ENCODE measurements at regions not wholly inside any gene's neighbourhood (a gene's known extent, or its start where the extent isn't known, plus 50 kb on each side); places are given as distances from the start of the nearest gene placed in this dataset.
"Not testable (repeated sequence)": the region's sequence is repeated elsewhere in the genome, so short reads cannot be mapped to it uniquely, and the experiment has no call there.

DNA sequence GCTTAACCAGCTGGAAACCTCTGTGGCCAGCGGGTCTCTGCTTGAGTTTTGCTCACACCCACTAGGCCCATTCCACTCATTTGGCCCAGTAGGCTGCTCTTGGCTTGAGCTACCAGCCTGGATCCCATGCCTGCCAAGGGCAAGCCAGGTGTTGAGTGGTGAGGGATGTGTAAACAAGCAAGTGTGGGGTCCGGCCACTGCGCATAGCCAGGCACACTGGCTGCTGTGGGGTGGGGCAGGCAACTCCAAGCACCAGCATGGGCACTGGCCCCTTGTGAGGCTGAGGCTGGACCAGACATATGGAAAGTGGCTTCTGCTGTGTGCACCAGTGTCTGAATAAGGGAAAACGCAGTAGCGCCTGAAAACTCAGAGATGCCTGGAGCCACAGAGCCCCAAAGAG lies 732.7 kb downstream of the NR4A2 start:
- Histone ChIP-seq H3K36me3 (no peaks in the 10 kb centered on the region), H3K9me3 (peaks cover 0 to 8% (median 0%) of the 10 kb centered on the region in 3 donors), H3K4me1 (no peaks in the 10 kb centered on the region), H3K27ac (no peak overlapping the region), H3K27me3 (no peaks in the 10 kb centered on the region), H3K4me3 (no peak overlapping the region)
- intact Hi-C loops (cut with DNase I; ENCODE audit: low total_unique reads): no loop called here
- no peak for DNase-seq
- TF ChIP-seq, protein P1, sequence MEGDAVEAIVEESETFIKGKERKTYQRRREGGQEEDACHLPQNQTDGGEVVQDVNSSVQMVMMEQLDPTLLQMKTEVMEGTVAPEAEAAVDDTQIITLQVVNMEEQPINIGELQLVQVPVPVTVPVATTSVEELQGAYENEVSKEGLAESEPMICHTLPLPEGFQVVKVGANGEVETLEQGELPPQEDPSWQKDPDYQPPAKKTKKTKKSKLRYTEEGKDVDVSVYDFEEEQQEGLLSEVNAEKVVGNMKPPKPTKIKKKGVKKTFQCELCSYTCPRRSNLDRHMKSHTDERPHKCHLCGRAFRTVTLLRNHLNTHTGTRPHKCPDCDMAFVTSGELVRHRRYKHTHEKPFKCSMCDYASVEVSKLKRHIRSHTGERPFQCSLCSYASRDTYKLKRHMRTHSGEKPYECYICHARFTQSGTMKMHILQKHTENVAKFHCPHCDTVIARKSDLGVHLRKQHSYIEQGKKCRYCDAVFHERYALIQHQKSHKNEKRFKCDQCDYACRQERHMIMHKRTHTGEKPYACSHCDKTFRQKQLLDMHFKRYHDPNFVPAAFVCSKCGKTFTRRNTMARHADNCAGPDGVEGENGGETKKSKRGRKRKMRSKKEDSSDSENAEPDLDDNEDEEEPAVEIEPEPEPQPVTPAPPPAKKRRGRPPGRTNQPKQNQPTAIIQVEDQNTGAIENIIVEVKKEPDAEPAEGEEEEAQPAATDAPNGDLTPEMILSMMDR (IDR thresholded peaks at IDR 0.05): no peak

DNA sequence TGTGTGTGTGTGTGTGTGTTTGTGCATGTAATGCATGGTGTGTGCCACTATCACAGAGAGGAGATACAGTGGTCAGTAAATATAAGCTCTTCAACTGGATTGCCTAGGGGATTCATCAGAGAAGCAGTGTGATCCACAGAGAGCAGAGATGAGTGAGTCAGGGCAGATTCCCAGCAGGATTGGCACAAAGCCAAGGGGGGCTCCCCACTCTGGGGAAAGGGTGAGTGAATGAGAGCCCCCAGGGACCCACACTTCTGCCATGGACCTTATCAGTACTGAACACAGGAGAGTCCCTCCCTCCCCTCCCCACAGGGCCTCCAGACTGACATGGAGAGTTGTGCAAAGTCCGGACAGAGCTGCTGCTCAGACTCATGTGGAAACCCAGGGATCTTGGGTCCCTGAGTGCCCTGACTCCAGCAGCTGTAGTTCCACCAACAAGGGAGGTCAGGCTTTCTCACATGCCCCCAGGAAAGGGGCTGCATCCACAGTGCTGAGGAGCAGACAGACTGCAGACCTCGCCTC lies 748.8 kb downstream of the NR4A2 start:
- intact Hi-C loops (cut with DNase I; ENCODE audit: low total_unique reads): no loop called here

DNA sequence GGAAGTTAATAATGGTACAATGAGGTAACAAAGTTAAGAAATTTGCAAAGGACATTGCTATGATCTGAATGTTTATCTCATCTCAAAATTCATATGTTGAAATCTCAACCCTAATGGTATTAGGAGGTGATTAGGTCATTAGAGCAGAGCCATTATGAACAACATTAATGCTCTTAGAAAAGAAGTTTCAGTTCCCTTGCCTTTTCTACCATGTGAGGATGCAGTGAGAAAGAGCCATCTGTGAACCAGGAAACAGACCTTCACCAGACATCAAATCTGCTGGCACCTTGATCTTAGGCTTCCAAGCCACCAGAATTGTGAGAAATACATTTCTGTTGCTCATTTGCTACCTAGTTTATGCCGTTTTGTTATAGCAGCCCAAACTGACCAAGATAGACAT lies 757.6 kb downstream of the NR4A2 start:
- Histone ChIP-seq H3K36me3 (no peaks in the 10 kb centered on the region), H3K9me3 (peaks cover 0 to 5% (median 0%) of the 10 kb centered on the region in 3 donors), H3K27me3 (no peaks in the 10 kb centered on the region), H3K27ac (no peak overlapping the region), H3K4me3 (no peak overlapping the region), H3K4me1 (no peaks in the 10 kb centered on the region)
- intact Hi-C loops (cut with DNase I; ENCODE audit: low total_unique reads): no loop called here
- TF ChIP-seq, protein P1 (IDR thresholded peaks at IDR 0.05): no peak
- no peak for DNase-seq

More for the DNA sequence above, 748.8 kb downstream of the NR4A2 start:
- TF ChIP-seq, protein P1 (IDR thresholded peaks at IDR 0.05): no peak
- Histone ChIP-seq H3K36me3 (no peaks in the 10 kb centered on the region), H3K4me1 (no peaks in the 10 kb centered on the region), H3K27ac (no peak overlapping the region), H3K4me3 (no peak overlapping the region), H3K9me3 (peaks cover 0 to 5% (median 0%) of the 10 kb centered on the region in 3 donors), H3K27me3 (no peaks in the 10 kb centered on the region)
- no peak for DNase-seq

DNA sequence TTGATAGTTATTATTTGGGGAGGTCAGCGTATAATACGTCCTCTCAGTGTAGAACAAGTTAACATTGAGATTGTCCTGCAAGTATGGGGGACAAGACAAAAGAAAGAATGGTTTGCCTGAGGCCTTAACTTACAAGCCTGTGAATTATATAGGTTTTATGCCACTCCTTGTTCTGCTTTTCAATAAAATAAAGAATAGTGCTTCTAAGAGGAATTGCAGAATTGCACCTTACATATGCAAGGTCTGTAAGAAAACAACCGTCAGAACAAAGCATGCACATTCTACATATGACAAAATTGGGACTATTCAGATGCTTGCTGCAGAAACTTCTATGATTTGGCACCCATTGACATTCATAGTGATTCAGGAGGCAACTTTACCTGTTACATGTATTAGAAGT lies 785.0 kb downstream of the NR4A2 start:
- TF ChIP-seq, protein P1 (IDR thresholded peaks at IDR 0.05): no peak
- H3K27me3 ChIP-seq: no peaks in the 10 kb centered on the region
- no peaks in the 10 kb centered on the region for H3K9me3 ChIP-seq
- no peaks in the 10 kb centered on the region for H3K4me1 ChIP-seq
- no peak overlapping the region for H3K27ac ChIP-seq
- intact Hi-C loops (cut with DNase I; ENCODE audit: low total_unique reads): no loop called here
- no peaks in the 10 kb centered on the region for H3K36me3 ChIP-seq
- no peak for DNase-seq
- no peak overlapping the region for H3K4me3 ChIP-seq

DNA sequence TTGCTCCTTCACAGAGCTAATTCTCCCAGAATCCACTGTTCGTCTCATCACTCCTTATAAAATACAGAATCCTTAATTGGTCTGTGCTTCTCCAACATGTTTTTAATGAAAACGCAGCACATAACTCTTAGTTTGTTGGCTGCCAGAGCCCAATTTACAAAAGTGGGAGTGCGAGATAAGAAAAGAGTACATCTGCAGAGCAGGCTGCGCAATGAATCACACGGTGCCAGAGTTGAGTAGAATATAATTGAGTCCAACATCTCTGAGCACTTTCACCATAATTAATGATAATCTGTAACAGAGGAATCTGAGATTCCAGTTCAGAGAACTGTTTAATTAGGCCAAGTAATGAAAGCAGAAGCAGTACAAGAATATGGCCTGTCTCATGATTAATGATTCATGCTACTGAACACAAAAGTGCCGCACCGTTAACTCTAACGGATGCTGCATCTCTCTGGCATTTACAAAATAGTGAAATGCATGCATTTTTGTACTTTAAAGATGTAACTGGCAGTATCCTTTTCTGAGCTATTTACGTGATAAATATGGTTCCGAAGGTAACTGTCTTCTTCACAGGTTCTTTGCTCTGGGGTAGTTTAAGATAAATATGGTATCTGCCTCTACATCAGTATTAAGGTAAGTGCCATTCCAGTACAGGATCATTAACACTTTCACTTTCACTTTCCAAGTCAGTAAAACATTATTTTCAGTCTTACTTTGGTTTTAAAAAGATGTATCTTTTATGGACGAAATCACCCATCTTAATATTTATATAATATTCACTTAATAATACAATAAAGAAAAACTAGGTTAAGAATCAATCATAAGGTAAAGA lies 785.6 kb downstream of the NR4A2 start:
- no peak for DNase-seq
- Histone ChIP-seq H3K27me3 (no peaks in the 10 kb centered on the region), H3K9me3 (no peaks in the 10 kb centered on the region), H3K36me3 (no peaks in the 10 kb centered on the region), H3K4me1 (no peaks in the 10 kb centered on the region), H3K27ac (no peak overlapping the region), H3K4me3 (peak overlapping the region in 1 of 2 donors; percentile 39)
- intact Hi-C loops (cut with DNase I; ENCODE audit: low total_unique reads): no loop called here
- TF ChIP-seq, protein P1 (IDR thresholded peaks at IDR 0.05): no peak

DNA sequence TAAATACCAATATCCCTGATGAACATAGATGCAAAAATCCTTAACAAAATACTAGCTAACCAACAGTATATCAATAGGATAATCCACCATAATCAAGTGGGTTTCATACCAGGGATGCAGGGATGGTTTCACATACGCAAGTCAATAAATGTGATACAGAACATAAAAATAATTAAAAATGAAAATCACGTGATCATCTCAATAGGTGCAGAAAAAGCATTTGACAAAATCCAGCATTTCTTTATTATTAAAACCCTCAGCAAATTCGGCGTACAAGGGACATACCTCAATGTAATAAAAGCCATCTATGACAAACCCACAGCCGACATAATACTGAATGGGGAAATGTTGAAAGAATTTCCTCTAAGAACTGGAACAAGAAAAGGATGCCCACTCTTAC lies 793.5 kb downstream of the NR4A2 start:
- H3K4me3 ChIP-seq: not testable (repeated sequence)

More for the DNA sequence above, 793.5 kb downstream of the NR4A2 start:
- H3K27me3 ChIP-seq; DNase-seq; intact Hi-C loops (cut with DNase I; ENCODE audit: low total_unique reads); H3K9me3 ChIP-seq; H3K4me1 ChIP-seq; H3K27ac ChIP-seq; H3K36me3 ChIP-seq: not testable (repeated sequence)
